ENCODE measurements at regions not wholly inside any gene's neighbourhood (a gene's known extent, or its start where the extent isn't known, plus 50 kb on each side); places are given as distances from the start of the nearest gene placed in this dataset.

GRCh38 chr21:15625363-15625762 is 104.4 kb upstream of the USP25 start:
- TF ChIP-seq ESRRG (CRISPR knock-in tag; IDR thresholded peaks at IDR 0.05) = no peak
- no peak for TF ChIP-seq ZFP30 (CRISPR knock-in tag; IDR thresholded peaks at IDR 0.05)
- no peak for TF ChIP-seq TCF4 (CRISPR knock-in tag; IDR thresholded peaks at IDR 0.05; ENCODE audit: borderline replicate concordance)
- TF ChIP-seq GLIS3 (CRISPR knock-in tag; IDR thresholded peaks at IDR 0.05) = no peak
- TF ChIP-seq BACH2 (CRISPR knock-in tag; IDR thresholded peaks at IDR 0.05; ENCODE audit: borderline replicate concordance) = no peak
- TF ChIP-seq RARB (CRISPR knock-in tag; IDR thresholded peaks at IDR 0.05) = no peak
- no peak for TF ChIP-seq ZFP3 (CRISPR knock-in tag; IDR thresholded peaks at IDR 0.05)
- TF ChIP-seq TOX (CRISPR knock-in tag; IDR thresholded peaks at IDR 0.05; ENCODE audit: borderline replicate concordance) = no peak
- no peak for TF ChIP-seq PPARA (CRISPR knock-in tag; IDR thresholded peaks at IDR 0.05; ENCODE audit: borderline replicate concordance)
- TF ChIP-seq, protein P1, sequence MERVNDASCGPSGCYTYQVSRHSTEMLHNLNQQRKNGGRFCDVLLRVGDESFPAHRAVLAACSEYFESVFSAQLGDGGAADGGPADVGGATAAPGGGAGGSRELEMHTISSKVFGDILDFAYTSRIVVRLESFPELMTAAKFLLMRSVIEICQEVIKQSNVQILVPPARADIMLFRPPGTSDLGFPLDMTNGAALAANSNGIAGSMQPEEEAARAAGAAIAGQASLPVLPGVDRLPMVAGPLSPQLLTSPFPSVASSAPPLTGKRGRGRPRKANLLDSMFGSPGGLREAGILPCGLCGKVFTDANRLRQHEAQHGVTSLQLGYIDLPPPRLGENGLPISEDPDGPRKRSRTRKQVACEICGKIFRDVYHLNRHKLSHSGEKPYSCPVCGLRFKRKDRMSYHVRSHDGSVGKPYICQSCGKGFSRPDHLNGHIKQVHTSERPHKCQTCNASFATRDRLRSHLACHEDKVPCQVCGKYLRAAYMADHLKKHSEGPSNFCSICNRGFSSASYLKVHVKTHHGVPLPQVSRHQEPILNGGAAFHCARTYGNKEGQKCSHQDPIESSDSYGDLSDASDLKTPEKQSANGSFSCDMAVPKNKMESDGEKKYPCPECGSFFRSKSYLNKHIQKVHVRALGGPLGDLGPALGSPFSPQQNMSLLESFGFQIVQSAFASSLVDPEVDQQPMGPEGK (CRISPR knock-in tag; IDR thresholded peaks at IDR 0.05; ENCODE audit: borderline replicate concordance) = no peak
- TF ChIP-seq, protein P2, sequence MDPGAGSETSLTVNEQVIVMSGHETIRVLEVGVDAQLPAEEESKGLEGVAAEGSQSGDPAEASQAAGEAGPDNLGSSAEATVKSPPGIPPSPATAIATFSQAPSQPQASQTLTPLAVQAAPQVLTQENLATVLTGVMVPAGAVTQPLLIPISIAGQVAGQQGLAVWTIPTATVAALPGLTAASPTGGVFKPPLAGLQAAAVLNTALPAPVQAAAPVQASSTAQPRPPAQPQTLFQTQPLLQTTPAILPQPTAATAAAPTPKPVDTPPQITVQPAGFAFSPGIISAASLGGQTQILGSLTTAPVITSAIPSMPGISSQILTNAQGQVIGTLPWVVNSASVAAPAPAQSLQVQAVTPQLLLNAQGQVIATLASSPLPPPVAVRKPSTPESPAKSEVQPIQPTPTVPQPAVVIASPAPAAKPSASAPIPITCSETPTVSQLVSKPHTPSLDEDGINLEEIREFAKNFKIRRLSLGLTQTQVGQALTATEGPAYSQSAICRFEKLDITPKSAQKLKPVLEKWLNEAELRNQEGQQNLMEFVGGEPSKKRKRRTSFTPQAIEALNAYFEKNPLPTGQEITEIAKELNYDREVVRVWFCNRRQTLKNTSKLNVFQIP (CRISPR knock-in tag; IDR thresholded peaks at IDR 0.05; ENCODE audit: borderline replicate concordance, low read depth) = no peak

Measured in SK-N-SH treated with all-trans-retinoic acid at 6 μM for 48 hours (cell line).